SK-N-SH treated with all-trans-retinoic acid at 6 μM for 48 hours (cell line): ENCODE measurements at regions not wholly inside any gene's neighbourhood (a gene's known extent, or its start where the extent isn't known, plus 50 kb on each side); places are given as distances from the start of the nearest gene placed in this dataset.
"Not testable (repeated sequence)": the region's sequence is repeated elsewhere in the genome, so short reads cannot be mapped to it uniquely, and the experiment has no call there.

Experiments used
- ATAC-seq: fragments of 200-7000 bp; cut with Tn5 transposase; 3 replicates; pipeline ENCODE4 v1.9.1; 2020; ENCODE audit warnings: mild to moderate bottlenecking, moderate library complexity
- ARNTL ChIP-seq: fragments of 450-650 bp; formaldehyde crosslinking; IDR thresholded peaks from 2 replicates; pipeline ENCODE4 v1.5.0; 2020; ENCODE audit warnings: low read depth, mild to moderate bottlenecking, moderate library complexity, borderline replicate concordance
- BACH2 ChIP-seq: fragments of 250-450 bp; sonication (Bioruptor Pico); IDR thresholded peaks from 2 replicates; pipeline ENCODE4 v1.9.0; 2021; ENCODE audit warnings: mild to moderate bottlenecking, borderline replicate concordance
- CSDC2 ChIP-seq: fragments of 250-450 bp; sonication (Bioruptor Pico); IDR thresholded peaks from 2 replicates; pipeline ENCODE4 v1.5.0; 2020; ENCODE audit warnings: mild to moderate bottlenecking, moderate library complexity
- ESRRG ChIP-seq: fragments of 250-450 bp; sonication (Bioruptor Pico); IDR thresholded peaks from 2 replicates; pipeline ENCODE4 v1.6.1; 2021; ENCODE audit warnings: mild to moderate bottlenecking
- GLIS3 ChIP-seq: fragments of 250-450 bp; sonication (Bioruptor Pico); IDR thresholded peaks from 2 replicates; pipeline ENCODE4 v1.5.0; 2020; ENCODE audit warnings: mild to moderate bottlenecking, moderate library complexity
- ISL1 ChIP-seq: fragments of 250-450 bp; sonication (Bioruptor Pico); IDR thresholded peaks from 2 replicates; pipeline ENCODE4 v2.1.2; 2022; ENCODE audit warnings: mild to moderate bottlenecking, moderate library complexity
- PPARA ChIP-seq: fragments of 250-450 bp; sonication (Bioruptor Pico); IDR thresholded peaks from 2 replicates; pipeline ENCODE4 v1.5.0; 2020; ENCODE audit warnings: mild to moderate bottlenecking, borderline replicate concordance
- RARB ChIP-seq: fragments of 250-450 bp; sonication (Bioruptor Pico); IDR thresholded peaks from 2 replicates; pipeline ENCODE4 v1.8.0; 2021; ENCODE audit warnings: mild to moderate bottlenecking, moderate library complexity
- SNAI2 ChIP-seq: fragments of 250-450 bp; sonication (Bioruptor Pico); IDR thresholded peaks from 2 replicates; pipeline ENCODE4 v1.5.0; 2020; ENCODE audit warnings: mild to moderate bottlenecking, moderate library complexity
- TOX ChIP-seq: fragments of 250-450 bp; sonication (Bioruptor Pico); IDR thresholded peaks from 2 replicates; pipeline ENCODE4 v1.8.0; 2021; ENCODE audit warnings: mild to moderate bottlenecking, moderate library complexity, borderline replicate concordance
- ZC3H10 ChIP-seq: fragments of 250-450 bp; sonication (Bioruptor Pico); IDR thresholded peaks from 2 replicates; pipeline ENCODE4 v1.5.1; 2021; ENCODE audit warnings: mild to moderate bottlenecking, moderate library complexity
- ZFP3 ChIP-seq: fragments of 250-450 bp; sonication (Bioruptor Pico); IDR thresholded peaks from 2 replicates; pipeline ENCODE4 v1.5.0; 2020; ENCODE audit warnings: mild to moderate bottlenecking, moderate library complexity
- ZFP30 ChIP-seq: fragments of 450-650 bp; formaldehyde crosslinking; IDR thresholded peaks from 2 replicates; pipeline ENCODE4 v1.5.0; 2022; ENCODE audit warnings: mild to moderate bottlenecking, moderate library complexity
- ZNF565 ChIP-seq: fragments of 450-650 bp; formaldehyde crosslinking; conservative IDR thresholded peaks from 2 replicates; pipeline ENCODE4 v1.5.0; 2020; ENCODE audit warnings: low read depth, mild to moderate bottlenecking, moderate library complexity
- ZNF70 ChIP-seq: fragments of 450-650 bp; formaldehyde crosslinking; IDR thresholded peaks from 2 replicates; pipeline ENCODE4 v1.5.0; 2020; ENCODE audit warnings: mild to moderate bottlenecking, moderate library complexity
- ZNF8 ChIP-seq: fragments of 450-650 bp; formaldehyde crosslinking; IDR thresholded peaks from 2 replicates; pipeline ENCODE4 v1.5.0; 2020; ENCODE audit warnings: mild to moderate bottlenecking, moderate library complexity
- TF ChIP-seq, protein P1 (sequence below): fragments of 250-450 bp; sonication (Bioruptor Pico); IDR thresholded peaks from 2 replicates; pipeline ENCODE4 v1.8.0; 2021; ENCODE audit warnings: low read depth, mild to moderate bottlenecking, moderate library complexity, borderline replicate concordance
- TF ChIP-seq, protein P2 (sequence below): fragments of 250-450 bp; sonication (Bioruptor Pico); IDR thresholded peaks from 2 replicates; pipeline ENCODE4 v1.8.0; 2020; ENCODE audit warnings: mild to moderate bottlenecking, moderate library complexity, borderline replicate concordance
- TF ChIP-seq, protein P3 (sequence below): fragments of 250-450 bp; sonication (Bioruptor Pico); IDR thresholded peaks from 2 replicates; pipeline ENCODE4 v1.5.1; 2021; ENCODE audit warnings: mild to moderate bottlenecking, moderate library complexity

DNA sequence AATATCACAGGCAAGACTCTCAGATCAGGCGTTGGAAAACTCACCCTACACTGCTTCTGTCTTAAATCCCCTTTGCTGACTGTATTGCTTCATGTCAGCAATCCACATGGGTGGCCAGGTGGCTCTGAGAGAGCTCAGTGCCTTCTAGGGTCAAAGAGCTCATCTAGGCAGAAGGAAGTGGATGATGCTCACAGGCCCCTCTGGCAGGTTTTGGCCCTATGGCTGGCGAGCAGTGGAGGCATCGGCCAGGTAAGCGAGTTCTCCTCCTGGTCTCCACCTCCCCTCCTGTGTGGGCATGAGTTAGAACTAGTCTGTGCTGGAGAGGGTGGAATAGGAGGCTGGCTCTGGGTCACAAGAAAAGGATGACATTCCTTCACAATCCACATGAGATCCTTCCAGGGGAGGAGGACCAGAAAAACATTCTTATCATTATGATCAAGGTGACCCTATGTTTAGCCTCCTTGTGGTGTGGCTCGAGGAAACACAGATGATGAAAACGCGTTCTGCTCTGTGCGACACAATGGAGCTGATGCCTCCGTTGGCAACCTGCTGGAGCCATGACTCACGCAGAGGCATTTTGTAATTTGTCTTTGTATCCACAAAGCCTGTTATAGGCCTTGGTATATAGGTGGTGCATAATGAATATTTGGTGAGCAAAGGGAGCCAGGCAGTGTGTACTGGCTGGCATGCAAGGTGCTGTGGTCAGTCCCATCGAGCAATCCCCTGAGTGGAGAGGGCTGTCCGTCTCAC, 264.6 kb upstream of the RAB4A start:
- peak; percentile 19; the same call in 1 of the 3 replicates for ATAC-seq
- no peak for TF ChIP-seq ZNF8 (CRISPR knock-in tag)
- TF ChIP-seq ZFP3 (CRISPR knock-in tag), result no peak
- TF ChIP-seq, protein P1, sequence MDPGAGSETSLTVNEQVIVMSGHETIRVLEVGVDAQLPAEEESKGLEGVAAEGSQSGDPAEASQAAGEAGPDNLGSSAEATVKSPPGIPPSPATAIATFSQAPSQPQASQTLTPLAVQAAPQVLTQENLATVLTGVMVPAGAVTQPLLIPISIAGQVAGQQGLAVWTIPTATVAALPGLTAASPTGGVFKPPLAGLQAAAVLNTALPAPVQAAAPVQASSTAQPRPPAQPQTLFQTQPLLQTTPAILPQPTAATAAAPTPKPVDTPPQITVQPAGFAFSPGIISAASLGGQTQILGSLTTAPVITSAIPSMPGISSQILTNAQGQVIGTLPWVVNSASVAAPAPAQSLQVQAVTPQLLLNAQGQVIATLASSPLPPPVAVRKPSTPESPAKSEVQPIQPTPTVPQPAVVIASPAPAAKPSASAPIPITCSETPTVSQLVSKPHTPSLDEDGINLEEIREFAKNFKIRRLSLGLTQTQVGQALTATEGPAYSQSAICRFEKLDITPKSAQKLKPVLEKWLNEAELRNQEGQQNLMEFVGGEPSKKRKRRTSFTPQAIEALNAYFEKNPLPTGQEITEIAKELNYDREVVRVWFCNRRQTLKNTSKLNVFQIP, result no peak
- TF ChIP-seq RARB (CRISPR knock-in tag), result no peak
- no peak for TF ChIP-seq GLIS3 (CRISPR knock-in tag)
- TF ChIP-seq ZC3H10 (CRISPR knock-in tag), result no peak
- no peak for TF ChIP-seq ISL1 (CRISPR knock-in tag)
- no peak for TF ChIP-seq BACH2 (CRISPR knock-in tag)
- TF ChIP-seq ZFP30 (CRISPR knock-in tag), result no peak
- no peak for TF ChIP-seq ZNF565 (CRISPR knock-in tag)
- TF ChIP-seq SNAI2, result no peak
- no peak for TF ChIP-seq ZNF70
- TF ChIP-seq, protein P2, sequence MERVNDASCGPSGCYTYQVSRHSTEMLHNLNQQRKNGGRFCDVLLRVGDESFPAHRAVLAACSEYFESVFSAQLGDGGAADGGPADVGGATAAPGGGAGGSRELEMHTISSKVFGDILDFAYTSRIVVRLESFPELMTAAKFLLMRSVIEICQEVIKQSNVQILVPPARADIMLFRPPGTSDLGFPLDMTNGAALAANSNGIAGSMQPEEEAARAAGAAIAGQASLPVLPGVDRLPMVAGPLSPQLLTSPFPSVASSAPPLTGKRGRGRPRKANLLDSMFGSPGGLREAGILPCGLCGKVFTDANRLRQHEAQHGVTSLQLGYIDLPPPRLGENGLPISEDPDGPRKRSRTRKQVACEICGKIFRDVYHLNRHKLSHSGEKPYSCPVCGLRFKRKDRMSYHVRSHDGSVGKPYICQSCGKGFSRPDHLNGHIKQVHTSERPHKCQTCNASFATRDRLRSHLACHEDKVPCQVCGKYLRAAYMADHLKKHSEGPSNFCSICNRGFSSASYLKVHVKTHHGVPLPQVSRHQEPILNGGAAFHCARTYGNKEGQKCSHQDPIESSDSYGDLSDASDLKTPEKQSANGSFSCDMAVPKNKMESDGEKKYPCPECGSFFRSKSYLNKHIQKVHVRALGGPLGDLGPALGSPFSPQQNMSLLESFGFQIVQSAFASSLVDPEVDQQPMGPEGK (CRISPR knock-in tag), result no peak
- no peak for TF ChIP-seq PPARA (CRISPR knock-in tag)
- no peak for TF ChIP-seq ESRRG
- TF ChIP-seq, protein P3, sequence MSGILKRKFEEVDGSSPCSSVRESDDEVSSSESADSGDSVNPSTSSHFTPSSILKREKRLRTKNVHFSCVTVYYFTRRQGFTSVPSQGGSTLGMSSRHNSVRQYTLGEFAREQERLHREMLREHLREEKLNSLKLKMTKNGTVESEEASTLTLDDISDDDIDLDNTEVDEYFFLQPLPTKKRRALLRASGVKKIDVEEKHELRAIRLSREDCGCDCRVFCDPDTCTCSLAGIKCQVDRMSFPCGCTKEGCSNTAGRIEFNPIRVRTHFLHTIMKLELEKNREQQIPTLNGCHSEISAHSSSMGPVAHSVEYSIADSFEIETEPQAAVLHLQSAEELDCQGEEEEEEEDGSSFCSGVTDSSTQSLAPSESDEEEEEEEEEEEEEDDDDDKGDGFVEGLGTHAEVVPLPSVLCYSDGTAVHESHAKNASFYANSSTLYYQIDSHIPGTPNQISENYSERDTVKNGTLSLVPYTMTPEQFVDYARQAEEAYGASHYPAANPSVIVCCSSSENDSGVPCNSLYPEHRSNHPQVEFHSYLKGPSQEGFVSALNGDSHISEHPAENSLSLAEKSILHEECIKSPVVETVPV (CRISPR knock-in tag), result no peak
- TF ChIP-seq, all 23 proteins: peak for 0

DNA sequence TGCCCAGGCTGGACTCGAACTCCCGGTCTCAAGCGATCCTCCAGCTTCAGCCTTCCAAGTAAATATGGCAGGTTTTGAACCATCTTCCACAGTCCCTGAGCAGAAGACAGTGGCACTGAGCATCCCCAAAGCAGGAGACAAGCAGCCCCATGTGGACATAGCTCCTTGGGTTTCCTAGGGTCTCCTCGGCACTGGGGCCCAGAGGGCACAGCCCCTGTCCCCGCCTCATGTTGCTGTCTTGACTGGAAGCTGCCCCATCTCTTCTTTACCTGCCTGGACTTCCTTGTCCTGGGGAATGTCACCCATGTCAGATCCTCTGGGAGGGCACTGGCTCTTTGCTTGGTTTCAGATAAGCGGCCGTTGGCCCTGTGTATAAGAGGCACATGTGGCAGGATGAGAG, 263.7 kb upstream of the RAB4A start:
- TF ChIP-seq PPARA (CRISPR knock-in tag) (no peak), SNAI2 (no peak), ZC3H10 (CRISPR knock-in tag) (no peak), ZFP30 (CRISPR knock-in tag) (no peak)
- no peak for ATAC-seq

DNA sequence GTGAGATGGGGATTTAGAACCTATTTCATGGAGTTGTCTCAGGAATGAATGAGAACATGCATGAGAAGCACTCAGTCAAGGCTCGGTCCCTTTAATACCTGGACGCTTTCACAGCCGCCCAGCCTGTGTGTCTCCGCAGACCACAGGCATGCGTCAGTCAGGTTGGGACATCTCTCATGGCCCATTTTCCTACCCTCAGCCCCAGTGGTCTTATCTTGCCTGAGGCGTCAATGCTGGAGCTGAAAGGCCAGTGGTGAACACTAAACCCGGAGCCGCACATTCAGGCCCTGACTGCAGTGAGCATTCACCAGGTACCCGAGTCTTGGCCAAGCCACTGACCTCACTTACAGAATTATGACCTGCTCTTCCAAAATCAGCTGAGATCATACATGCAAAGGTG, 263.2 kb upstream of the RAB4A start:
- no peak for TF ChIP-seq CSDC2 (CRISPR knock-in tag)
- no peak for TF ChIP-seq TOX (CRISPR knock-in tag)
- TF ChIP-seq, protein P2 (CRISPR knock-in tag), result no peak
- TF ChIP-seq ISL1 (CRISPR knock-in tag), result no peak
- TF ChIP-seq RARB (CRISPR knock-in tag), result no peak
- no peak for TF ChIP-seq ZC3H10 (CRISPR knock-in tag)
- TF ChIP-seq ZNF565 (CRISPR knock-in tag), result no peak
- TF ChIP-seq, protein P1, result no peak
- no peak for TF ChIP-seq GLIS3 (CRISPR knock-in tag)
- no peak for TF ChIP-seq BACH2 (CRISPR knock-in tag)
- no peak for TF ChIP-seq ARNTL (CRISPR knock-in tag)
- no peak for TF ChIP-seq ZNF70
- TF ChIP-seq, all 23 proteins: peak for 0

DNA sequence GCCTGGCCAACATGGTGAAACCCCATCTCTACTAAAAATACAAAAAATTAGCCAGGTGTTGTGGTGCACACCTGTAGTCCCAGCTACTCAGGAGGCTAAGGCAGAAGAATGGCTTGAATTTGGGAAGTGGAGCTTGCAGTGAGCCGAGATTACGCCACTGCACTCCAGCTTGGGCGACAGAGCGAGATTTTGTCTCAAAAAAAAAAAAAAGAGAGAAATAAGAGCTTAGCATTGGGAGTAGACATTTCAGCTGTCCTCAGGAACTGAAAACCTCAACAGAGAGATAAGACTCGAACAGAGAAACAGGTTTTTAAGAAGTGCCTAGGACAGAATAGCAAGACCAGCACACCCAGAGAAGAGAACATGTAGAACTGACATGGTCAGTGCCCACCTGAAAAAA, 262.6 kb upstream of the RAB4A start:
- ATAC-seq, result not testable (repeated sequence)

More for the DNA sequence above, 263.2 kb upstream of the RAB4A start:
- ATAC-seq, result no peak
